ENCODE measurements at regions not wholly inside any gene's neighbourhood (a gene's known extent, or its start where the extent isn't known, plus 50 kb on each side); places are given as distances from the start of the nearest gene placed in this dataset.
A peak's percentile ranks its signal among the peaks of the same experiment; 100 is the strongest.

- H3K4me3 ChIP-seq (ENCODE audit: low read depth, low read length), result no peak overlapping the region
- no peaks in the 10 kb centered on the region for H3K27me3 ChIP-seq (ENCODE audit: insufficient read depth, low read length)
- H3K79me2 ChIP-seq (ENCODE audit: control insufficient read depth, insufficient read depth, low read length, unreplicated experiment), result no peaks in the 10 kb centered on the region
- H3K27ac ChIP-seq (ENCODE audit: low read depth, low read length), result no peak overlapping the region
- no peaks in the 10 kb centered on the region for H3K36me3 ChIP-seq (ENCODE audit: insufficient read depth, low read length)
- no peak overlapping the region for H2AFZ ChIP-seq (ENCODE audit: low read length, unreplicated experiment)
- H3K4me1 ChIP-seq (ENCODE audit: control insufficient read depth, insufficient read depth, low read length, unreplicated experiment), result no peaks in the 10 kb centered on the region
Observed at GRCh38 chrY:21082639-21083038, 326.7 kb downstream of the RPS4Y2 start.

- Histone ChIP-seq H2AFZ (ENCODE audit: low read length, unreplicated experiment) (no peak overlapping the region), H3K27me3 (ENCODE audit: insufficient read depth, low read length) (no peaks in the 10 kb centered on the region), H3K4me3 (ENCODE audit: low read depth, low read length) (no peak overlapping the region), H3K36me3 (ENCODE audit: insufficient read depth, low read length) (no peaks in the 10 kb centered on the region), H3K27ac (ENCODE audit: low read depth, low read length) (no peak overlapping the region), H3K79me2 (ENCODE audit: control insufficient read depth, insufficient read depth, low read length, unreplicated experiment) (no peaks in the 10 kb centered on the region), H3K4me1 (ENCODE audit: control insufficient read depth, insufficient read depth, low read length, unreplicated experiment) (no peaks in the 10 kb centered on the region)
Observed at GRCh38 chrY:21091909-21092308, 336.0 kb downstream of the RPS4Y2 start.

- Histone ChIP-seq H2AFZ (ENCODE audit: low read length, unreplicated experiment) (no peak overlapping the region), H3K27me3 (ENCODE audit: insufficient read depth, low read length) (no peaks in the 10 kb centered on the region), H3K79me2 (ENCODE audit: control insufficient read depth, insufficient read depth, low read length, unreplicated experiment) (no peaks in the 10 kb centered on the region), H3K4me1 (ENCODE audit: control insufficient read depth, insufficient read depth, low read length, unreplicated experiment) (no peaks in the 10 kb centered on the region), H3K4me3 (ENCODE audit: low read depth, low read length) (peak overlapping the region; percentile 5; the same call in 1 of the 2 replicates), H3K27ac (ENCODE audit: low read depth, low read length) (peak overlapping the region; percentile 16; the same call in 1 of the 2 replicates), H3K36me3 (ENCODE audit: insufficient read depth, low read length) (no peaks in the 10 kb centered on the region)
Observed at GRCh38 chrY:21102507-21102906, 346.6 kb downstream of the RPS4Y2 start.

- no peaks in the 10 kb centered on the region for H3K27me3 ChIP-seq (ENCODE audit: insufficient read depth, low read length)
- H3K79me2 ChIP-seq (ENCODE audit: control insufficient read depth, insufficient read depth, low read length, unreplicated experiment), result no peaks in the 10 kb centered on the region
- no peak overlapping the region for H3K27ac ChIP-seq (ENCODE audit: low read depth, low read length)
- H3K4me1 ChIP-seq (ENCODE audit: control insufficient read depth, insufficient read depth, low read length, unreplicated experiment), result no peaks in the 10 kb centered on the region
- no peaks in the 10 kb centered on the region for H3K36me3 ChIP-seq (ENCODE audit: insufficient read depth, low read length)
- no peak overlapping the region for H2AFZ ChIP-seq (ENCODE audit: low read length, unreplicated experiment)
- H3K4me3 ChIP-seq (ENCODE audit: low read depth, low read length), result no peak overlapping the region
Observed at GRCh38 chrY:21103885-21104284, 348.0 kb downstream of the RPS4Y2 start.

GRCh38 chrY:21105529-21105928, 349.6 kb downstream of the RPS4Y2 start:
- Histone ChIP-seq H2AFZ (ENCODE audit: low read length, unreplicated experiment) (no peak overlapping the region), H3K27me3 (ENCODE audit: insufficient read depth, low read length) (no peaks in the 10 kb centered on the region), H3K36me3 (ENCODE audit: insufficient read depth, low read length) (no peaks in the 10 kb centered on the region), H3K4me1 (ENCODE audit: control insufficient read depth, insufficient read depth, low read length, unreplicated experiment) (no peaks in the 10 kb centered on the region), H3K4me3 (ENCODE audit: low read depth, low read length) (no peak overlapping the region), H3K27ac (ENCODE audit: low read depth, low read length) (no peak overlapping the region), H3K79me2 (ENCODE audit: control insufficient read depth, insufficient read depth, low read length, unreplicated experiment) (no peaks in the 10 kb centered on the region)

- no peak overlapping the region for H3K4me3 ChIP-seq (ENCODE audit: low read depth, low read length)
- H3K79me2 ChIP-seq (ENCODE audit: control insufficient read depth, insufficient read depth, low read length, unreplicated experiment), result no peaks in the 10 kb centered on the region
- H2AFZ ChIP-seq (ENCODE audit: low read length, unreplicated experiment), result no peak overlapping the region
- H3K27ac ChIP-seq (ENCODE audit: low read depth, low read length), result no peak overlapping the region
- no peaks in the 10 kb centered on the region for H3K36me3 ChIP-seq (ENCODE audit: insufficient read depth, low read length)
- H3K27me3 ChIP-seq (ENCODE audit: insufficient read depth, low read length), result no peaks in the 10 kb centered on the region
- H3K4me1 ChIP-seq (ENCODE audit: control insufficient read depth, insufficient read depth, low read length, unreplicated experiment), result no peaks in the 10 kb centered on the region
Observed at GRCh38 chrY:21111313-21111712, 355.4 kb downstream of the RPS4Y2 start.

- Histone ChIP-seq H3K27ac (ENCODE audit: low read depth, low read length) (no peak overlapping the region), H3K4me1 (ENCODE audit: control insufficient read depth, insufficient read depth, low read length, unreplicated experiment) (no peaks in the 10 kb centered on the region), H3K4me3 (ENCODE audit: low read depth, low read length) (no peak overlapping the region), H3K36me3 (ENCODE audit: insufficient read depth, low read length) (no peaks in the 10 kb centered on the region), H3K79me2 (ENCODE audit: control insufficient read depth, insufficient read depth, low read length, unreplicated experiment) (no peaks in the 10 kb centered on the region), H2AFZ (ENCODE audit: low read length, unreplicated experiment) (no peak overlapping the region), H3K27me3 (ENCODE audit: insufficient read depth, low read length) (no peaks in the 10 kb centered on the region)
Observed at GRCh38 chrY:21121065-21121464, 365.2 kb downstream of the RPS4Y2 start.

- Histone ChIP-seq H3K36me3 (ENCODE audit: insufficient read depth, low read length) (no peaks in the 10 kb centered on the region), H3K4me1 (ENCODE audit: control insufficient read depth, insufficient read depth, low read length, unreplicated experiment) (no peaks in the 10 kb centered on the region), H3K27me3 (ENCODE audit: insufficient read depth, low read length) (no peaks in the 10 kb centered on the region), H3K27ac (ENCODE audit: low read depth, low read length) (no peak overlapping the region), H3K4me3 (ENCODE audit: low read depth, low read length) (no peak overlapping the region), H2AFZ (ENCODE audit: low read length, unreplicated experiment) (no peak overlapping the region), H3K79me2 (ENCODE audit: control insufficient read depth, insufficient read depth, low read length, unreplicated experiment) (no peaks in the 10 kb centered on the region)
Observed at GRCh38 chrY:21135591-21135990, 375.5 kb upstream of the RBMY1B start.

GRCh38 chrY:21138056-21138758, 372.9 kb upstream of the RBMY1B start:
- Histone ChIP-seq H3K4me1 (ENCODE audit: control insufficient read depth, insufficient read depth, low read length, unreplicated experiment) (no peaks in the 10 kb centered on the region), H3K36me3 (ENCODE audit: insufficient read depth, low read length) (no peaks in the 10 kb centered on the region), H3K27me3 (ENCODE audit: insufficient read depth, low read length) (no peaks in the 10 kb centered on the region), H2AFZ (ENCODE audit: low read length, unreplicated experiment) (no peak overlapping the region), H3K4me3 (ENCODE audit: low read depth, low read length) (no peak overlapping the region), H3K79me2 (ENCODE audit: control insufficient read depth, insufficient read depth, low read length, unreplicated experiment) (no peaks in the 10 kb centered on the region), H3K27ac (ENCODE audit: low read depth, low read length) (no peak overlapping the region)

GRCh38 chrY:21146331-21146730, 364.8 kb upstream of the RBMY1B start:
- no peaks in the 10 kb centered on the region for H3K4me1 ChIP-seq (ENCODE audit: control insufficient read depth, insufficient read depth, low read length, unreplicated experiment)
- H2AFZ ChIP-seq (ENCODE audit: low read length, unreplicated experiment), result no peak overlapping the region
- no peak overlapping the region for H3K27ac ChIP-seq (ENCODE audit: low read depth, low read length)
- H3K79me2 ChIP-seq (ENCODE audit: control insufficient read depth, insufficient read depth, low read length, unreplicated experiment), result no peaks in the 10 kb centered on the region
- no peak overlapping the region for H3K4me3 ChIP-seq (ENCODE audit: low read depth, low read length)
- H3K36me3 ChIP-seq (ENCODE audit: insufficient read depth, low read length), result no peaks in the 10 kb centered on the region
- H3K27me3 ChIP-seq (ENCODE audit: insufficient read depth, low read length), result no peaks in the 10 kb centered on the region

GRCh38 chrY:21149971-21150370, 361.2 kb upstream of the RBMY1B start:
- H2AFZ ChIP-seq (ENCODE audit: low read length, unreplicated experiment), result no peak overlapping the region
- no peak overlapping the region for H3K27ac ChIP-seq (ENCODE audit: low read depth, low read length)
- H3K4me1 ChIP-seq (ENCODE audit: control insufficient read depth, insufficient read depth, low read length, unreplicated experiment), result no peaks in the 10 kb centered on the region
- H3K36me3 ChIP-seq (ENCODE audit: insufficient read depth, low read length), result no peaks in the 10 kb centered on the region
- H3K4me3 ChIP-seq (ENCODE audit: low read depth, low read length), result no peak overlapping the region
- H3K27me3 ChIP-seq (ENCODE audit: insufficient read depth, low read length), result no peaks in the 10 kb centered on the region
- no peaks in the 10 kb centered on the region for H3K79me2 ChIP-seq (ENCODE audit: control insufficient read depth, insufficient read depth, low read length, unreplicated experiment)

Data from ACC112 (cell line).